HG02943 (cell line): ENCODE measurements at regions not wholly inside any gene's neighbourhood (a gene's known extent, or its start where the extent isn't known, plus 50 kb on each side); places are given as distances from the start of the nearest gene placed in this dataset.

Experiments used
- ATAC-seq: cut with Tn5 transposase; IDR thresholded peaks from one replicate; pipeline ENCODE4 v1.9.1; 2021; ENCODE audit warnings: mild to moderate bottlenecking, low read depth, moderate library complexity; ENCODE audit not compliant: unreplicated experiment

GRCh38 chrX:51954592-51954991 is 61.2 kb downstream of the MAGED1 start:
- ATAC-seq = no peak

DNA sequence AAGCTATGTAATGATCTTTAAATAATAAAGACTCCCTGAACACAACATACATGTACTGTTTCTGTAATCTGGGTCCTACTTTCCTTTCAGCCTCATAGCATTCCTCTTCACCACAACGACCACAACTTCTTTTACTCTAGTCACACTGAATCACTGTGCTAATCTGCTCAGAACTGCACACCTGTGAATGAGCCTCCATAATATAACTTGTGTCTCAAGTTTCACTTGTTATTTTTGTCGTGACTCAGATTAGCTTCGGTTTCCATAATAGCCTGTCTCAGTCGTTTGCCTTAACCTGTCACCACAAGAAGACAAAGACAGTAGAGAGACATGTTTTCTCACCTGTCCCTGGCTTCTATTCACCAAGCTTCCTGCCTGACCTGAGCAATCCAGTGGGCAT is 61.8 kb downstream of the MAGED1 start:
- peak; percentile 91 for ATAC-seq

GRCh38 chrX:51956441-51956840 is 63.0 kb downstream of the MAGED1 start:
- no peak for ATAC-seq

GRCh38 chrX:51975360-51975759 is 81.9 kb downstream of the MAGED1 start:
- ATAC-seq = no peak

- ATAC-seq = no peak
These were observed 82.4 kb downstream of the MAGED1 start for GRCh38 chrX:51975811-51976210.

GRCh38 chrX:51976503-51976902 is 83.1 kb downstream of the MAGED1 start:
- no peak for ATAC-seq
